Endothelial cell (in vitro differentiated cells): ENCODE measurements at regions not wholly inside any gene's neighbourhood (a gene's known extent, or its start where the extent isn't known, plus 50 kb on each side); places are given as distances from the start of the nearest gene placed in this dataset.

Source experiments
- DNase-seq: peaks from one replicate; pipeline ENCODE4 v3.0.0; 2021; ENCODE audit warnings: low spot score
- H3K27ac Mint-ChIP-seq: one replicate; pipeline ENCODE4 v1.8.0; 2021; ENCODE audit warnings: mixed read lengths, inconsistent platforms; ENCODE audit not compliant: unreplicated experiment
- H3K27me3 Mint-ChIP-seq: one replicate; pipeline ENCODE4 v1.8.0; 2021; ENCODE audit warnings: mild to moderate bottlenecking, moderate library complexity, mixed read lengths, inconsistent platforms; ENCODE audit not compliant: unreplicated experiment
- H3K36me3 Mint-ChIP-seq: one replicate; pipeline ENCODE4 v1.8.0; 2021; ENCODE audit warnings: mild to moderate bottlenecking, low read depth, mixed read lengths, inconsistent platforms; ENCODE audit not compliant: unreplicated experiment
- H3K4me1 Mint-ChIP-seq: one replicate; pipeline ENCODE4 v1.8.0; 2021; ENCODE audit warnings: mild to moderate bottlenecking, mixed read lengths, inconsistent platforms; ENCODE audit not compliant: unreplicated experiment
- H3K4me3 Mint-ChIP-seq: one replicate; pipeline ENCODE4 v1.8.0; 2021; ENCODE audit warnings: mild to moderate bottlenecking, mixed read lengths, inconsistent platforms; ENCODE audit not compliant: unreplicated experiment
- H3K9me3 Mint-ChIP-seq: one replicate; pipeline ENCODE4 v1.8.0; 2021; ENCODE audit warnings: mixed read lengths, inconsistent platforms; ENCODE audit not compliant: unreplicated experiment
- CTCF ChIP-seq: fragments of 200-600 bp; sonication (generic); IDR thresholded peaks from one replicate; pipeline ENCODE4 v1.5.0; 2021; ENCODE audit warnings: antibody characterized with exemption; ENCODE audit not compliant: unreplicated experiment

- DNase-seq: no peak
- Mint-ChIP-seq H3K36me3 (no peaks in the 10 kb centered on the region), H3K4me1 (no peaks in the 10 kb centered on the region), H3K4me3 (no peak overlapping the region), H3K27ac (no peak overlapping the region), H3K27me3 (no peaks in the 10 kb centered on the region), H3K9me3 (no peaks in the 10 kb centered on the region)
- no peak for TF ChIP-seq CTCF
Measured at GRCh38 chr14:83153081-83153480, 1619.4 kb upstream of the SEL1L start.

GRCh38 chr14:83162361-83162929 lies 1628.8 kb upstream of the SEL1L start:
- Mint-ChIP-seq H3K27me3 (no peaks in the 10 kb centered on the region), H3K4me1 (no peaks in the 10 kb centered on the region), H3K9me3 (no peaks in the 10 kb centered on the region), H3K27ac (no peak overlapping the region), H3K4me3 (no peak overlapping the region), H3K36me3 (no peaks in the 10 kb centered on the region)
- DNase-seq: no peak
- no peak for TF ChIP-seq CTCF

DNA sequence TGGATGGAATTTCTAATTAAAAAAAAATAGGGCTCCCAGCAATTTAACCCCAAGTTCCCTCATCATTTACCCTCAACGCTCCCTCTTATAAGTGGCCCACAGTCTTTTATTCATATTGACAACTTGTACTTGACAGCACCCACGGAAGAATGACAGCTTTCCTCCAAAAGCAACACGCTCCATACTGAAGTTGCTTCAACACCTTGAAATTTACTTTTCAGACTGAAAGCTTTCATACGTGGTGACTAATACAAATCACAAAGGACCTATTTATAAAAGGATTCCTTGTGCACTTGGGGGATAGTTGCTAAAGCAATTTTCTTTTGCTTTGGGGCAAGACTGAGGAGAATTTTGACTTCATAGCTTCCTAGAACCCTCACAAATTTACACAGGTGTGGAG lies 1629.4 kb upstream of the SEL1L start:
- H3K27me3 Mint-ChIP-seq: no peaks in the 10 kb centered on the region
- no peak for DNase-seq
- no peak overlapping the region for H3K27ac Mint-ChIP-seq
- H3K4me3 Mint-ChIP-seq: no peak overlapping the region
- TF ChIP-seq CTCF: no peak
- H3K9me3 Mint-ChIP-seq: no peaks in the 10 kb centered on the region
- no peaks in the 10 kb centered on the region for H3K4me1 Mint-ChIP-seq
- H3K36me3 Mint-ChIP-seq: no peaks in the 10 kb centered on the region

DNA sequence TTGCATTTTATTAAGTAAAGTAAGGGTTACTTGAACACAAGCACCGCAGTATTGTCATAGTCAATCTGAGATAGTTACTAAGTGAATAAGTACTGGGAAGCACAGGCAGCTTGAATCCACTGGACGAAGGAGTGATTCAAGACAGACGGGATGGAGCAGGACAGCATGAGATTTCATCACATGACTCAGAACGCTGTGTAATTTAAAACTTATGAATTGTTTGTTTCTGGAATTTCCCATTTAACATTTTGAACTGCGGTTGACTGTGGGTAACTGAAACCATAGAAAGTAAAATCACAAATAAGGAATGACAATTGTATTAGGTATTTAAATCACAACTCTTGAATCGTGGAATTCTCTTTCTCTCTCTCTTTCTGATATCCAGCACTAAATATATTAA lies 1630.4 kb upstream of the SEL1L start:
- no peak overlapping the region for H3K27ac Mint-ChIP-seq
- no peaks in the 10 kb centered on the region for H3K4me1 Mint-ChIP-seq
- H3K27me3 Mint-ChIP-seq: no peaks in the 10 kb centered on the region

GRCh38 chr14:83164591-83164990 lies 1630.9 kb upstream of the SEL1L start:
- no peaks in the 10 kb centered on the region for H3K36me3 Mint-ChIP-seq
- no peak for DNase-seq
- TF ChIP-seq CTCF: no peak
- H3K27me3 Mint-ChIP-seq: no peaks in the 10 kb centered on the region
- H3K9me3 Mint-ChIP-seq: no peaks in the 10 kb centered on the region
- no peaks in the 10 kb centered on the region for H3K4me1 Mint-ChIP-seq
- no peak overlapping the region for H3K4me3 Mint-ChIP-seq
- H3K27ac Mint-ChIP-seq: no peak overlapping the region

More for the DNA sequence above, 1630.4 kb upstream of the SEL1L start:
- Mint-ChIP-seq H3K4me3 (no peak overlapping the region), H3K36me3 (no peaks in the 10 kb centered on the region), H3K9me3 (no peaks in the 10 kb centered on the region)
- no peak for DNase-seq
- TF ChIP-seq CTCF: no peak
